IMR-90 (cell line): ENCODE measurements at regions not wholly inside any gene's neighbourhood (a gene's known extent, or its start where the extent isn't known, plus 50 kb on each side); places are given as distances from the start of the nearest gene placed in this dataset.

Experiments
- ATAC-seq: fragments of 200-7000 bp; cut with Tn5 transposase; 2 replicates; pipeline ENCODE4 v1.9.1; 2020; ENCODE audit warnings: low read depth, mild to moderate bottlenecking, moderate library complexity
- BruUV-seq: library from RNA; stranded (reverse); fragments of 400-500 nt; replicated peaks from 2 replicates; lab custom pipeline; 2021; lab: Mats Ljungman, UMichigan
- CTCF ChIA-PET: fragments of 300-600 bp; formaldehyde crosslinking; extraction: SDS; loops from one replicate; lab custom pipeline; 2021; ENCODE audit warnings: antibody characterized with exemption; lab: Yijun Ruan, JAX
- POLR2A ChIA-PET: fragments of 300-600 bp; sonication (Branson Sonifier 250); formaldehyde crosslinking; loops from one replicate; lab custom pipeline; 2022; ENCODE audit warnings: antibody characterized with exemption; ENCODE audit not compliant: unreplicated experiment; lab: Charles Lee
- DNase-seq: peaks from one replicate; pipeline ENCODE4 v3.0.0; 2013
- H2AFZ ChIP-seq: replicated peaks from 2 replicates; pipeline ENCODE3; 2013; ENCODE audit warnings: low read length, mild to moderate bottlenecking; ENCODE audit not compliant: poor library complexity
- H2AK5ac ChIP-seq: 2 replicates; pipeline ENCODE4 v1.6.1; 2013; ENCODE audit warnings: low read depth, low read length, inconsistent platforms
- H2AK9ac ChIP-seq: replicated peaks from 2 replicates; pipeline ENCODE3; 2013; ENCODE audit warnings: mild to moderate bottlenecking, low read depth, low read length, moderate library complexity; ENCODE audit not compliant: poor library complexity
- H2BK120ac ChIP-seq: 2 replicates; pipeline ENCODE4 v1.6.1; 2013; ENCODE audit warnings: low read depth, low read length, inconsistent platforms
- H2BK15ac ChIP-seq: 3 replicates; pipeline ENCODE4 v1.6.1; 2013; ENCODE audit warnings: low read depth, low read length, inconsistent platforms
- H2BK20ac ChIP-seq: 2 replicates; pipeline ENCODE4 v1.6.1; 2013; ENCODE audit warnings: low read depth, mild to moderate bottlenecking, inconsistent platforms, low read length, moderate library complexity
- H2BK5ac ChIP-seq: 2 replicates; pipeline ENCODE4 v1.6.1; 2013; ENCODE audit warnings: mild to moderate bottlenecking, low read depth, low read length, inconsistent platforms; ENCODE audit not compliant: poor library complexity, severe bottlenecking
- H3K14ac ChIP-seq: replicated peaks from 2 replicates; pipeline ENCODE4 v1.6.1; 2013; ENCODE audit warnings: low read depth, low read length, inconsistent platforms
- H3K18ac ChIP-seq: 2 replicates; pipeline ENCODE4 v1.6.1; 2013; ENCODE audit warnings: low read depth, low read length, control low read depth
- H3K23ac ChIP-seq: 2 replicates; pipeline ENCODE4 v1.6.1; 2013; ENCODE audit warnings: low read depth, low read length, inconsistent platforms
- H3K27ac ChIP-seq: 2 replicates; pipeline ENCODE4 v1.5.1; 2013; ENCODE audit warnings: mild to moderate bottlenecking, control low read depth, low read length; ENCODE audit not compliant: insufficient read depth
- H3K27me3 ChIP-seq: 2 replicates; pipeline ENCODE4 v1.6.1; 2013; ENCODE audit warnings: low read length; ENCODE audit not compliant: control insufficient read depth, insufficient read depth
- H3K36me3 ChIP-seq: 2 replicates; pipeline ENCODE4 v1.6.1; 2013; ENCODE audit warnings: low read length, mixed read lengths; ENCODE audit not compliant: control insufficient read depth, insufficient read depth
- H3K4ac ChIP-seq: 2 replicates; pipeline ENCODE4 v1.6.1; 2013; ENCODE audit warnings: low read depth, low read length, inconsistent platforms
- H3K4me1 ChIP-seq: 2 replicates; pipeline ENCODE4 v1.6.1; 2013; ENCODE audit warnings: low read length, mixed read lengths; ENCODE audit not compliant: control insufficient read depth, insufficient read depth
- H3K4me2 ChIP-seq: 2 replicates; pipeline ENCODE4 v1.6.1; 2013; ENCODE audit warnings: low read depth, mild to moderate bottlenecking, control low read depth, low read length, moderate library complexity
- H3K4me3 ChIP-seq: 2 replicates; pipeline ENCODE4 v1.5.1; 2013; ENCODE audit warnings: low read depth, mild to moderate bottlenecking, control low read depth, low read length, moderate library complexity; ENCODE audit not compliant: insufficient read depth
- H3K56ac ChIP-seq: 2 replicates; pipeline ENCODE4 v1.6.1; 2013; ENCODE audit warnings: low read length, inconsistent platforms; ENCODE audit not compliant: insufficient read depth; ENCODE audit errors: extremely low read depth
- H3K79me1 ChIP-seq, 2 experiments: 2 replicates each; pipeline ENCODE4 v1.6.1; 2013; ENCODE audit warnings: low read length in 2 of 2, inconsistent platforms in 1 of 2, low read depth in 1 of 2
- H3K9ac ChIP-seq: 2 replicates; pipeline ENCODE4 v1.6.1; 2013; ENCODE audit warnings: low read depth, low read length, control low read depth
- H3K9me1 ChIP-seq: 2 replicates; pipeline ENCODE4 v1.6.1; 2013; ENCODE audit warnings: low read length, inconsistent platforms; ENCODE audit not compliant: insufficient read depth
- H3K9me3 ChIP-seq: 2 replicates; pipeline ENCODE4 v1.6.1; 2013; ENCODE audit warnings: low read length; ENCODE audit not compliant: control insufficient read depth, insufficient read depth
- H4K20me1 ChIP-seq: 2 replicates; pipeline ENCODE4 v1.6.1; 2013; ENCODE audit warnings: low read length, inconsistent platforms; ENCODE audit not compliant: insufficient read depth
- H4K5ac ChIP-seq: 2 replicates; pipeline ENCODE4 v1.6.1; 2013; ENCODE audit warnings: mild to moderate bottlenecking, low read depth, low read length, control low read depth
- H4K8ac ChIP-seq, 2 experiments: 2 replicates each; pipeline ENCODE4 v1.6.1; 2013; ENCODE audit warnings: low read depth in 2 of 2, low read length in 2 of 2, control low read depth in 1 of 2, inconsistent platforms in 1 of 2
- H4K91ac ChIP-seq: 2 replicates; pipeline ENCODE4 v1.6.1; 2013; ENCODE audit warnings: low read depth, low read length, inconsistent platforms; ENCODE audit not compliant: insufficient read depth
- CTCF ChIP-seq: conservative IDR thresholded peaks from 2 replicates; pipeline ENCODE4 v1.5.1; 2012; ENCODE audit warnings: mild to moderate bottlenecking, low read depth, low read length, improper control_type of control experiment
- MAFK ChIP-seq: IDR thresholded peaks from 2 replicates; pipeline ENCODE4 v1.6.1; 2012; ENCODE audit warnings: low read depth, low read length, improper control_type of control experiment
- SMC3 ChIP-seq: fragments of 150-350 bp; IDR thresholded peaks from 2 replicates; pipeline ENCODE4 v1.6.1; 2016; ENCODE audit warnings: low read depth, mild to moderate bottlenecking, antibody characterized with exemption, low read length, moderate library complexity
- WGBS, 2 experiments: methylation state at CpG; one replicate each; pipeline versions ENCODE4 v1.1.5 to v1.1.7; 2013; ENCODE audit warnings: missing lambda C conversion rate in 2 of 2; ENCODE audit not compliant: insufficient read length in 1 of 2; ENCODE audit errors: extremely low coverage in 2 of 2; 5-methylcytosine and 5-hydroxymethylcytosine counted together
- dilution Hi-C: fragments of 300-500 bp; cut with HindIII; formaldehyde crosslinking; loops from one replicate; pipeline ENCODE4 v1.14.3; 2018; ENCODE audit warnings: low sequenced_read_pairs; ENCODE audit not compliant: unreplicated experiment
- in situ Hi-C: fragments of 300-500 bp; cut with MboI; formaldehyde crosslinking; loops from 3 replicates; pipeline ENCODE4 v1.14.3; 2019; ENCODE audit warnings: low sequenced_read_pairs, inconsistent platforms, mixed read lengths
- intact Hi-C: fragments of 100-400 bp; cut with micrococcal nuclease; formaldehyde crosslinking; loops from 2 replicates; pipeline ENCODE4 v1.10.0; 2022

DNA sequence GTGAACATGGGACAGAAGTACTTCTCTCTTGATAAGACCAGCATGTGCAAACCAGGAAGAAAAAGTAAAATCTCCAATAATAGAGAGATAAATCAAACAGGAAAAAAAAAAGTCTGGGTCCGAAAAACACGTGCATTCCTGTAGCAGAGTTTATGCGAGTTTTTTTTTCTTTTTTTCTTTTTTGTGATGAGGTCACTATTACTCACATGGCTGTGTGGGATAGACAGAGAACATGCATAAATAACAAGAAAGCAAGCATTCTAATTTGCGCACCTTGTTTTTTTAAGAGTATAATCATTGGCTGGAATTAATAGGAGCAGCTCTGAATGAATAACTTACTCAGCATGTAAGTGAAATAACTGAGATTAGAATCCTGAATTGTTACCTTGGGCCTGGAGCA, 91.9 kb upstream of the CPM start:
- in situ Hi-C loops, result no loop called here
- TF ChIP-seq CTCF (no peak), MAFK (peak; percentile 28; the same call in 1 of the 2 replicates), SMC3 (no peak)

More for the DNA sequence above, 91.9 kb upstream of the CPM start:
- intact Hi-C loops (no loop called here), dilution Hi-C loops (no loop called here)
- Histone ChIP-seq H2BK15ac (no peak overlapping the region), H3K9me3 (no peaks in the 10 kb centered on the region), H4K91ac (no peak overlapping the region), H3K23ac (no peak overlapping the region), H4K8ac (no peak overlapping the region), H3K18ac (no peak overlapping the region), H3K56ac (no peak overlapping the region), H3K9ac (no peak overlapping the region), H3K4me2 (no peak overlapping the region), H3K14ac (no peak overlapping the region), H3K4me3 (no peak overlapping the region), H3K79me1 (no peaks in the 10 kb centered on the region), H3K36me3 (no peaks in the 10 kb centered on the region), H3K9me1 (peaks cover 7% of the 10 kb centered on the region), H2AFZ (no peak overlapping the region), H3K4ac (no peak overlapping the region; the same call in 1 of the 2 replicates), H3K27ac (no peak overlapping the region), H2AK5ac (no peak overlapping the region), H2BK120ac (no peak overlapping the region), H2BK5ac (no peak overlapping the region), H4K20me1 (no peaks in the 10 kb centered on the region), H4K5ac (no peak overlapping the region), H3K4me1 (no peaks in the 10 kb centered on the region), H3K27me3 (no peaks in the 10 kb centered on the region), H2BK20ac (no peak overlapping the region), H2AK9ac (no peak overlapping the region)
- DNase-seq (peak; percentile 72), ATAC-seq (peak; percentile 57; the same call in 1 of the 2 replicates)
- CTCF ChIA-PET, result interaction anchor here (0.7 to 1.4 kb wide), 2 partner anchors 19 to 615 kb away, joined by 3 to 4 read pairs; no protein-coding TSS in a partner anchor
- BruUV-seq, result no TSS peak
- POLR2A ChIA-PET, result interaction anchor here (0.6 kb wide), 1 partner anchor 21 kb away, joined by 3 read pairs; no protein-coding TSS in a partner anchor
- no CpG with 5 or more reads among the region's 4 CpGs for WGBS, 2 experiments
